ENCODE measurements at regions not wholly inside any gene's neighbourhood (a gene's known extent, or its start where the extent isn't known, plus 50 kb on each side); places are given as distances from the start of the nearest gene placed in this dataset.

GRCh38 chr5:92106808-92107207 lies 723.7 kb upstream of the ARRDC3 start:
- H3K27me3 ChIP-seq (replicated peaks; ENCODE audit: control insufficient read depth, insufficient read depth, low read length): peaks cover 4% of the 10 kb centered on the region
- no peak overlapping the region for H3K9ac ChIP-seq (ENCODE audit: low read length)
- no peak for DNase-seq (ENCODE audit: low read depth)
- H3K9me3 ChIP-seq (ENCODE audit: control insufficient read depth, low read length): no peaks in the 10 kb centered on the region
- no peaks in the 10 kb centered on the region for H3K36me3 ChIP-seq (ENCODE audit: control insufficient read depth, insufficient read depth, low read length, severe bottlenecking)
- no peaks in the 10 kb centered on the region for H3K4me1 ChIP-seq (ENCODE audit: control insufficient read depth, insufficient read depth, low read length)
- H3K4me3 ChIP-seq (ENCODE audit: low read length): no peak overlapping the region

- DNase-seq (ENCODE audit: low read depth): no peak
- H3K9me3 ChIP-seq (ENCODE audit: control insufficient read depth, low read length): no peaks in the 10 kb centered on the region
Measured at GRCh38 chr5:92104126-92104525, 721.0 kb upstream of the ARRDC3 start.

GRCh38 chr5:92102313-92102712 lies 719.2 kb upstream of the ARRDC3 start:
- H3K9ac ChIP-seq (ENCODE audit: low read length): no peak overlapping the region
- no peaks in the 10 kb centered on the region for H3K36me3 ChIP-seq (ENCODE audit: control insufficient read depth, insufficient read depth, low read length, severe bottlenecking)
- H3K27me3 ChIP-seq (replicated peaks; ENCODE audit: control insufficient read depth, insufficient read depth, low read length): no peaks in the 10 kb centered on the region
- no peaks in the 10 kb centered on the region for H3K4me1 ChIP-seq (ENCODE audit: control insufficient read depth, insufficient read depth, low read length)
- no peaks in the 10 kb centered on the region for H3K9me3 ChIP-seq (ENCODE audit: control insufficient read depth, low read length)
- no peak for DNase-seq (ENCODE audit: low read depth)
- H3K4me3 ChIP-seq (ENCODE audit: low read length): no peak overlapping the region

More at GRCh38 chr5:92104126-92104525, 721.0 kb upstream of the ARRDC3 start:
- Histone ChIP-seq H3K4me3 (ENCODE audit: low read length) (no peak overlapping the region), H3K36me3 (ENCODE audit: control insufficient read depth, insufficient read depth, low read length, severe bottlenecking) (no peaks in the 10 kb centered on the region), H3K27me3 (replicated peaks; ENCODE audit: control insufficient read depth, insufficient read depth, low read length) (no peaks in the 10 kb centered on the region), H3K4me1 (ENCODE audit: control insufficient read depth, insufficient read depth, low read length) (no peaks in the 10 kb centered on the region), H3K9ac (ENCODE audit: low read length) (no peak overlapping the region)

GRCh38 chr5:92092239-92092638 lies 709.1 kb upstream of the ARRDC3 start:
- no peak for DNase-seq (ENCODE audit: low read depth)
- no peaks in the 10 kb centered on the region for H3K27me3 ChIP-seq (replicated peaks; ENCODE audit: control insufficient read depth, insufficient read depth, low read length)
- H3K4me3 ChIP-seq (ENCODE audit: low read length): no peak overlapping the region
- no peaks in the 10 kb centered on the region for H3K4me1 ChIP-seq (ENCODE audit: control insufficient read depth, insufficient read depth, low read length)
- no peak overlapping the region for H3K9ac ChIP-seq (ENCODE audit: low read length)
- no peaks in the 10 kb centered on the region for H3K36me3 ChIP-seq (ENCODE audit: control insufficient read depth, insufficient read depth, low read length, severe bottlenecking)
- H3K9me3 ChIP-seq (ENCODE audit: control insufficient read depth, low read length): no peaks in the 10 kb centered on the region

GRCh38 chr5:92086059-92086811 lies 703.1 kb upstream of the ARRDC3 start:
- Histone ChIP-seq H3K9ac (ENCODE audit: low read length) (no peak overlapping the region), H3K27me3 (replicated peaks; ENCODE audit: control insufficient read depth, insufficient read depth, low read length) (no peaks in the 10 kb centered on the region), H3K36me3 (ENCODE audit: control insufficient read depth, insufficient read depth, low read length, severe bottlenecking) (no peaks in the 10 kb centered on the region), H3K4me1 (ENCODE audit: control insufficient read depth, insufficient read depth, low read length) (no peaks in the 10 kb centered on the region), H3K4me3 (ENCODE audit: low read length) (no peak overlapping the region), H3K9me3 (ENCODE audit: control insufficient read depth, low read length) (no peaks in the 10 kb centered on the region)
- DNase-seq (ENCODE audit: low read depth): no peak

- Histone ChIP-seq H3K9me3 (ENCODE audit: control insufficient read depth, low read length) (no peaks in the 10 kb centered on the region), H3K4me1 (ENCODE audit: control insufficient read depth, insufficient read depth, low read length) (no peaks in the 10 kb centered on the region), H3K36me3 (ENCODE audit: control insufficient read depth, insufficient read depth, low read length, severe bottlenecking) (no peaks in the 10 kb centered on the region), H3K27me3 (replicated peaks; ENCODE audit: control insufficient read depth, insufficient read depth, low read length) (no peaks in the 10 kb centered on the region), H3K9ac (ENCODE audit: low read length) (no peak overlapping the region), H3K4me3 (ENCODE audit: low read length) (peak overlapping the region; percentile 50)
- DNase-seq (ENCODE audit: low read depth): no peak
Measured at GRCh38 chr5:92081958-92082712, 699.0 kb upstream of the ARRDC3 start.

GRCh38 chr5:92070786-92071185 lies 687.7 kb upstream of the ARRDC3 start:
- Histone ChIP-seq H3K27me3 (replicated peaks; ENCODE audit: control insufficient read depth, insufficient read depth, low read length) (no peaks in the 10 kb centered on the region), H3K4me3 (ENCODE audit: low read length) (no peak overlapping the region), H3K36me3 (ENCODE audit: control insufficient read depth, insufficient read depth, low read length, severe bottlenecking) (no peaks in the 10 kb centered on the region), H3K4me1 (ENCODE audit: control insufficient read depth, insufficient read depth, low read length) (no peaks in the 10 kb centered on the region), H3K9ac (ENCODE audit: low read length) (no peak overlapping the region), H3K9me3 (ENCODE audit: control insufficient read depth, low read length) (peaks cover 7% of the 10 kb centered on the region)
- DNase-seq (ENCODE audit: low read depth): no peak

- H3K4me1 ChIP-seq (ENCODE audit: control insufficient read depth, insufficient read depth, low read length): no peaks in the 10 kb centered on the region
- no peaks in the 10 kb centered on the region for H3K27me3 ChIP-seq (replicated peaks; ENCODE audit: control insufficient read depth, insufficient read depth, low read length)
- no peaks in the 10 kb centered on the region for H3K36me3 ChIP-seq (ENCODE audit: control insufficient read depth, insufficient read depth, low read length, severe bottlenecking)
- peaks cover 7% of the 10 kb centered on the region for H3K9me3 ChIP-seq (ENCODE audit: control insufficient read depth, low read length)
- no peak overlapping the region for H3K9ac ChIP-seq (ENCODE audit: low read length)
- no peak for DNase-seq (ENCODE audit: low read depth)
- no peak overlapping the region for H3K4me3 ChIP-seq (ENCODE audit: low read length)
Measured at GRCh38 chr5:92064993-92065392, 681.9 kb upstream of the ARRDC3 start.

GRCh38 chr5:92051741-92052140 lies 668.6 kb upstream of the ARRDC3 start:
- H3K27me3 ChIP-seq (replicated peaks; ENCODE audit: control insufficient read depth, insufficient read depth, low read length): no peaks in the 10 kb centered on the region
- no peaks in the 10 kb centered on the region for H3K36me3 ChIP-seq (ENCODE audit: control insufficient read depth, insufficient read depth, low read length, severe bottlenecking)
- no peaks in the 10 kb centered on the region for H3K4me1 ChIP-seq (ENCODE audit: control insufficient read depth, insufficient read depth, low read length)
- no peak for DNase-seq (ENCODE audit: low read depth)
- H3K9me3 ChIP-seq (ENCODE audit: control insufficient read depth, low read length): peaks cover 12% of the 10 kb centered on the region
- no peak overlapping the region for H3K4me3 ChIP-seq (ENCODE audit: low read length)
- no peak overlapping the region for H3K9ac ChIP-seq (ENCODE audit: low read length)

- Histone ChIP-seq H3K4me1 (ENCODE audit: control insufficient read depth, insufficient read depth, low read length) (no peaks in the 10 kb centered on the region), H3K36me3 (ENCODE audit: control insufficient read depth, insufficient read depth, low read length, severe bottlenecking) (no peaks in the 10 kb centered on the region), H3K4me3 (ENCODE audit: low read length) (no peak overlapping the region), H3K9me3 (ENCODE audit: control insufficient read depth, low read length) (peaks cover 12% of the 10 kb centered on the region), H3K27me3 (replicated peaks; ENCODE audit: control insufficient read depth, insufficient read depth, low read length) (no peaks in the 10 kb centered on the region), H3K9ac (ENCODE audit: low read length) (no peak overlapping the region)
- DNase-seq (ENCODE audit: low read depth): no peak
Measured at GRCh38 chr5:92050970-92051369, 667.9 kb upstream of the ARRDC3 start.

- DNase-seq (ENCODE audit: low read depth): peak; percentile 1
Measured at GRCh38 chr5:92041911-92042660, 659.0 kb upstream of the ARRDC3 start.

More at GRCh38 chr5:92041911-92042660, 659.0 kb upstream of the ARRDC3 start:
- H3K27me3 ChIP-seq (replicated peaks; ENCODE audit: control insufficient read depth, insufficient read depth, low read length): no peaks in the 10 kb centered on the region
- H3K9me3 ChIP-seq (ENCODE audit: control insufficient read depth, low read length): no peaks in the 10 kb centered on the region
- no peak overlapping the region for H3K4me3 ChIP-seq (ENCODE audit: low read length)
- H3K36me3 ChIP-seq (ENCODE audit: control insufficient read depth, insufficient read depth, low read length, severe bottlenecking): no peaks in the 10 kb centered on the region
- H3K9ac ChIP-seq (ENCODE audit: low read length): no peak overlapping the region
- no peaks in the 10 kb centered on the region for H3K4me1 ChIP-seq (ENCODE audit: control insufficient read depth, insufficient read depth, low read length)

All from adipocyte (in vitro differentiated cells).